PC-3 (cell line): ENCODE measurements at regions not wholly inside any gene's neighbourhood (a gene's known extent, or its start where the extent isn't known, plus 50 kb on each side); places are given as distances from the start of the nearest gene placed in this dataset.

Source experiments
- EZH2 ChIP-seq: fragments of 300-600 bp; sonication (generic); IDR thresholded peaks from one replicate; pipeline ENCODE4 v1.6.1; 2017; ENCODE audit warnings: antibody characterized with exemption, mild to moderate bottlenecking, low read length; ENCODE audit not compliant: unreplicated experiment
- TF ChIP-seq, protein P1 (sequence below): fragments of 300-600 bp; sonication (generic); conservative IDR thresholded peaks from 2 replicates; pipeline ENCODE4 v1.5.1; 2017; ENCODE audit warnings: antibody characterized with exemption, low read depth, mild to moderate bottlenecking, low read length

DNA sequence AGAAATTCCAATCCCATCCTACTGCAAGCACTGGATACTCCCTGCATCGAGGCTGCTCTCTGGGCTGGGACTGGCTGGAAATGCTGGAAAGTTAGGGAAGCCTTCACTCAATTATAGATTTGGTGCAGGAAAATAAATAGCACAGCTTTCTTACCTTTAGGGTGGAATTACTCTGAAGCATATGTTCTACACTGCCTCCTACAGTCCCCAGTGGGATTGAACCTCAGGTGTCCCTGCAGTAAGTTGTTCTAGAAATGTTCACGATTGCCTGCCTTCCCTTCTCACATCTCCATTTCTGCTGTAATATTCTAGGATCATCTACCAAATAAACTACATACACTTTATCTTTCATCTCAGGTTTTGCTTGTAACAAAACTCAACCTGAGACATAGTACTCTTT, 536.7 kb upstream of the LMCD1 start:
- TF ChIP-seq, protein P1, sequence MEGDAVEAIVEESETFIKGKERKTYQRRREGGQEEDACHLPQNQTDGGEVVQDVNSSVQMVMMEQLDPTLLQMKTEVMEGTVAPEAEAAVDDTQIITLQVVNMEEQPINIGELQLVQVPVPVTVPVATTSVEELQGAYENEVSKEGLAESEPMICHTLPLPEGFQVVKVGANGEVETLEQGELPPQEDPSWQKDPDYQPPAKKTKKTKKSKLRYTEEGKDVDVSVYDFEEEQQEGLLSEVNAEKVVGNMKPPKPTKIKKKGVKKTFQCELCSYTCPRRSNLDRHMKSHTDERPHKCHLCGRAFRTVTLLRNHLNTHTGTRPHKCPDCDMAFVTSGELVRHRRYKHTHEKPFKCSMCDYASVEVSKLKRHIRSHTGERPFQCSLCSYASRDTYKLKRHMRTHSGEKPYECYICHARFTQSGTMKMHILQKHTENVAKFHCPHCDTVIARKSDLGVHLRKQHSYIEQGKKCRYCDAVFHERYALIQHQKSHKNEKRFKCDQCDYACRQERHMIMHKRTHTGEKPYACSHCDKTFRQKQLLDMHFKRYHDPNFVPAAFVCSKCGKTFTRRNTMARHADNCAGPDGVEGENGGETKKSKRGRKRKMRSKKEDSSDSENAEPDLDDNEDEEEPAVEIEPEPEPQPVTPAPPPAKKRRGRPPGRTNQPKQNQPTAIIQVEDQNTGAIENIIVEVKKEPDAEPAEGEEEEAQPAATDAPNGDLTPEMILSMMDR, result no peak
- TF ChIP-seq EZH2, result no peak
